DND-41 (cell line): ENCODE measurements at regions not wholly inside any gene's neighbourhood (a gene's known extent, or its start where the extent isn't known, plus 50 kb on each side); places are given as distances from the start of the nearest gene placed in this dataset.

Source experiments
- ATAC-seq: fragments of 200-7000 bp; cut with Tn5 transposase; 3 replicates; pipeline ENCODE4 v1.9.1; 2021; ENCODE audit warnings: low read depth; ENCODE audit not compliant: insufficient read depth
- DNase-seq: peaks from one replicate; pipeline ENCODE4 v3.0.0-alpha.2; 2020
- H2AFZ ChIP-seq: 2 replicates; pipeline ENCODE4 v1.6.0; 2012; ENCODE audit warnings: low read depth, low read length
- H3K27ac ChIP-seq: 2 replicates; pipeline ENCODE4 v1.5.1; 2012; ENCODE audit warnings: low read length, inconsistent platforms
- H3K27me3 ChIP-seq: fragments of 200-600 bp; sonication (generic); 2 replicates; pipeline ENCODE4 v1.6.0; 2012; ENCODE audit warnings: low read length, mild to moderate bottlenecking, inconsistent platforms; ENCODE audit not compliant: insufficient read depth, poor library complexity
- H3K36me3 ChIP-seq: 2 replicates; pipeline ENCODE4 v1.5.1; 2012; ENCODE audit warnings: low read length, inconsistent platforms; ENCODE audit not compliant: insufficient read depth
- H3K4me1 ChIP-seq: 2 replicates; pipeline ENCODE4 v1.5.1; 2012; ENCODE audit warnings: mild to moderate bottlenecking, low read length; ENCODE audit not compliant: insufficient read depth
- H3K4me2 ChIP-seq: 2 replicates; pipeline ENCODE4 v1.6.0; 2012; ENCODE audit warnings: mild to moderate bottlenecking, moderate library complexity, low read length, inconsistent platforms; ENCODE audit not compliant: insufficient read depth
- H3K4me3 ChIP-seq, 2 experiments: fragments of 200-600 bp in 1 of 2; shearing (Covaris generic) in 1 of 2; 2 replicates each; pipeline ENCODE4 v1.5.1; 2012 to 2016; ENCODE audit warnings: inconsistent platforms in 2 of 2, low read length in 2 of 2, mild to moderate bottlenecking in 2 of 2, low read depth in 1 of 2, moderate library complexity in 1 of 2
- H3K79me2 ChIP-seq: 2 replicates; pipeline ENCODE4 v1.6.0; 2012; ENCODE audit warnings: low read length, inconsistent platforms; ENCODE audit not compliant: insufficient read depth
- H3K9ac ChIP-seq: 2 replicates; pipeline ENCODE4 v1.6.0; 2012; ENCODE audit warnings: low read depth, mild to moderate bottlenecking, inconsistent platforms, low read length, moderate library complexity
- H3K9me3 ChIP-seq: 2 replicates; pipeline ENCODE4 v1.5.1; 2012; ENCODE audit warnings: low read length, moderate library complexity, mild to moderate bottlenecking, inconsistent platforms; ENCODE audit not compliant: insufficient read depth, severe bottlenecking
- H4K20me1 ChIP-seq: 2 replicates; pipeline ENCODE4 v1.6.0; 2012; ENCODE audit warnings: low read length; ENCODE audit not compliant: insufficient read depth
- EZH2 ChIP-seq: IDR thresholded peaks from 3 replicates; pipeline ENCODE4 v1.6.1; 2012; ENCODE audit warnings: borderline replicate concordance, low read depth, mild to moderate bottlenecking, moderate library complexity, low read length, inconsistent platforms; ENCODE audit not compliant: severe bottlenecking
- TF ChIP-seq, protein P1 (sequence below): IDR thresholded peaks from 2 replicates; pipeline ENCODE4 v1.5.1; 2012; ENCODE audit warnings: borderline replicate concordance, low read length, moderate library complexity, mild to moderate bottlenecking; ENCODE audit not compliant: poor library complexity, severe bottlenecking; ENCODE audit errors: extremely low read depth

- H3K79me2 ChIP-seq, result no peaks in the 10 kb centered on the region
- peaks cover 48% of the 10 kb centered on the region for H3K4me1 ChIP-seq
- H3K4me2 ChIP-seq, result peak overlapping the region; percentile 44
- no peak for TF ChIP-seq EZH2
- TF ChIP-seq, protein P1, sequence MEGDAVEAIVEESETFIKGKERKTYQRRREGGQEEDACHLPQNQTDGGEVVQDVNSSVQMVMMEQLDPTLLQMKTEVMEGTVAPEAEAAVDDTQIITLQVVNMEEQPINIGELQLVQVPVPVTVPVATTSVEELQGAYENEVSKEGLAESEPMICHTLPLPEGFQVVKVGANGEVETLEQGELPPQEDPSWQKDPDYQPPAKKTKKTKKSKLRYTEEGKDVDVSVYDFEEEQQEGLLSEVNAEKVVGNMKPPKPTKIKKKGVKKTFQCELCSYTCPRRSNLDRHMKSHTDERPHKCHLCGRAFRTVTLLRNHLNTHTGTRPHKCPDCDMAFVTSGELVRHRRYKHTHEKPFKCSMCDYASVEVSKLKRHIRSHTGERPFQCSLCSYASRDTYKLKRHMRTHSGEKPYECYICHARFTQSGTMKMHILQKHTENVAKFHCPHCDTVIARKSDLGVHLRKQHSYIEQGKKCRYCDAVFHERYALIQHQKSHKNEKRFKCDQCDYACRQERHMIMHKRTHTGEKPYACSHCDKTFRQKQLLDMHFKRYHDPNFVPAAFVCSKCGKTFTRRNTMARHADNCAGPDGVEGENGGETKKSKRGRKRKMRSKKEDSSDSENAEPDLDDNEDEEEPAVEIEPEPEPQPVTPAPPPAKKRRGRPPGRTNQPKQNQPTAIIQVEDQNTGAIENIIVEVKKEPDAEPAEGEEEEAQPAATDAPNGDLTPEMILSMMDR, result peak; percentile 80
- no peak overlapping the region for H2AFZ ChIP-seq
- DNase-seq (peak; percentile 87), ATAC-seq (peak; percentile 96)
- H3K27me3 ChIP-seq, result no peaks in the 10 kb centered on the region
- H3K4me3 ChIP-seq, result no peak overlapping the region
- no peaks in the 10 kb centered on the region for H3K36me3 ChIP-seq
- no peaks in the 10 kb centered on the region for H4K20me1 ChIP-seq
- peak overlapping the region; percentile 78 for H3K27ac ChIP-seq
- no peaks in the 10 kb centered on the region for H3K9me3 ChIP-seq
- H3K9ac ChIP-seq, result peak overlapping the region; percentile 33
Measured at GRCh38 chr2:39851651-39852110, 72.6 kb upstream of the THUMPD2 start.

GRCh38 chr2:39851251-39851650 is 72.2 kb upstream of the THUMPD2 start:
- Histone ChIP-seq H4K20me1 (no peaks in the 10 kb centered on the region), H3K4me3 (no peak overlapping the region), H3K9me3 (no peaks in the 10 kb centered on the region), H3K27me3 (no peaks in the 10 kb centered on the region), H2AFZ (no peak overlapping the region), H3K36me3 (no peaks in the 10 kb centered on the region), H3K4me2 (peak overlapping the region; percentile 44; the same call in 1 of the 2 replicates), H3K27ac (peak overlapping the region; percentile 78), H3K4me1 (peaks cover 51% of the 10 kb centered on the region), H3K79me2 (no peaks in the 10 kb centered on the region), H3K9ac (peak overlapping the region; percentile 10; the same call in 1 of the 2 replicates)
- no peak for DNase-seq
- ATAC-seq, result peak; percentile 20
- TF ChIP-seq, protein P1, result no peak
- no peak for TF ChIP-seq EZH2

GRCh38 chr2:39849982-39850526 is 71.0 kb upstream of the THUMPD2 start:
- no peak overlapping the region for H2AFZ ChIP-seq
- TF ChIP-seq, protein P1, result no peak
- no peak for TF ChIP-seq EZH2
- H3K9me3 ChIP-seq, result no peaks in the 10 kb centered on the region
- peaks cover 53% of the 10 kb centered on the region for H3K4me1 ChIP-seq
- H3K9ac ChIP-seq, result no peak overlapping the region
- H3K4me3 ChIP-seq, result no peak overlapping the region
- DNase-seq, result no peak
- H3K4me2 ChIP-seq, result no peak overlapping the region
- H3K79me2 ChIP-seq, result no peaks in the 10 kb centered on the region
- H4K20me1 ChIP-seq, result no peaks in the 10 kb centered on the region
- no peaks in the 10 kb centered on the region for H3K27me3 ChIP-seq
- H3K36me3 ChIP-seq, result no peaks in the 10 kb centered on the region
- ATAC-seq, result no peak
- H3K27ac ChIP-seq, result peak overlapping the region; percentile 57
